ENCODE measurements at regions not wholly inside any gene's neighbourhood (a gene's known extent, or its start where the extent isn't known, plus 50 kb on each side); places are given as distances from the start of the nearest gene placed in this dataset.

DNA sequence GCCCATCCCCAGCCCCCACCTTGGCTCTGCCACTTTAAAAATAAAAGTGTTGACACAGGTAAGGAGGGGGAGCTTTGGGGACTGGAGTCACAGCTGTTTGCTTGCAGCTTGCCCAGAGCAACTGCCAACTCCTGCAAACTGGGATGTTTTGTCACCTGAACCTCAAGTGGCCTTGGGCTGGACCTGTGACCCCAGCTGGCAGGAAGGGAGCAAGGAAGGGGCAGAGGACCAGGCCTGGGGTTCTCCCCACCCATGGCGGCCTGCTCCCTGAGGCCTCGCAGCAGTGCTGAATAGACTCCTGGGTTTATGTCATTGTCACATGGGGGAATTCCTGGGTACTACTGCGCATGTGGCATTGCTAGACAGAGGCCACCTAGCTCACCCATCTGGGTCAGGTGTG lies 246.9 kb upstream of the TLE3 start:
- no peaks in the 10 kb centered on the region for H3K4me1 ChIP-seq
- H3K9me3 ChIP-seq (ENCODE audit: control insufficient read depth, low read length): no peaks in the 10 kb centered on the region
- no peaks in the 10 kb centered on the region for H3K79me2 ChIP-seq
- H3K9ac ChIP-seq: no peak overlapping the region
- TF ChIP-seq CTCF (IDR thresholded peaks at IDR 0.05): no peak
- no peaks in the 10 kb centered on the region for H3K27me3 ChIP-seq (ENCODE audit: control insufficient read depth, insufficient read depth, low read length)
- no peak overlapping the region for H3K27ac ChIP-seq
- no peak overlapping the region for H3K4me3 ChIP-seq (ENCODE audit: low read depth, low read length)
- no peaks in the 10 kb centered on the region for H3K36me3 ChIP-seq (ENCODE audit: control insufficient read depth, insufficient read depth, low read length)
- H2AFZ ChIP-seq: no peak overlapping the region
- H3K4me2 ChIP-seq (ENCODE audit: low read length): no peak overlapping the region

DNA sequence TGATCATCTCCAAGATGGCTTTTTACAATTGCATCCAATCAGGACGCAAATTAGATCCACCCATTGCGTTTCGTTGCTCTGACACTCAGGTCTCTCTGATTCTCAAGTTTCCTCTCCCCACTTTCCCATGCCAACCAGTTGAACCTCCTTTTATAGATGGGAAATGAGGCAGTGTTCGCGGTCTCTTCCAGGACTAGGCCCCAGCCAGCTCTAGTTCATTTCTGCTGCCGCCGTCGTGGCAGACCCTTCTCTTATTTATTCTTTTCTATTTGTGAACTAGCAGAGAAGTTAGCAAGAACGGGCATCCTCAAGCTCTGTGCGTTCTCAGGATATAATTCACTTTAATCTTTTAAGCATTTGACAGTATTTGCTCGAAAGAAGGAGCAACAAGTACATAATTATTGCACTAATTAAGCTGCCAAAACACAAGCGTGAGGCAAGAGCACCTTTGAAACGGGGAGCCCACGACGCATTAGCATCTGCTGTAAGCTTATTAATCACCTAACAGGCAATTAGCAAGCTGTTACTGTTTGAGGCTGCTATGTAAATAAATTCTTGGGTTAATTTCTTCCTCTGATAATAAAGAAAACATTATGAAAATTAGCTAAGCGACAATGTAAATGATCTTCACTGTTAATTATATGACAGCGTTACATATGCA lies 246.4 kb upstream of the TLE3 start:
- no peak for TF ChIP-seq CTCF (IDR thresholded peaks at IDR 0.05)
- Histone ChIP-seq H3K27ac (no peak overlapping the region), H3K9me3 (ENCODE audit: control insufficient read depth, low read length) (no peaks in the 10 kb centered on the region), H2AFZ (no peak overlapping the region), H3K36me3 (ENCODE audit: control insufficient read depth, insufficient read depth, low read length) (no peaks in the 10 kb centered on the region), H3K4me2 (ENCODE audit: low read length) (no peak overlapping the region), H3K9ac (no peak overlapping the region), H3K27me3 (ENCODE audit: control insufficient read depth, insufficient read depth, low read length) (no peaks in the 10 kb centered on the region), H3K4me3 (ENCODE audit: low read depth, low read length) (no peak overlapping the region), H3K4me1 (no peaks in the 10 kb centered on the region), H3K79me2 (no peaks in the 10 kb centered on the region)

DNA sequence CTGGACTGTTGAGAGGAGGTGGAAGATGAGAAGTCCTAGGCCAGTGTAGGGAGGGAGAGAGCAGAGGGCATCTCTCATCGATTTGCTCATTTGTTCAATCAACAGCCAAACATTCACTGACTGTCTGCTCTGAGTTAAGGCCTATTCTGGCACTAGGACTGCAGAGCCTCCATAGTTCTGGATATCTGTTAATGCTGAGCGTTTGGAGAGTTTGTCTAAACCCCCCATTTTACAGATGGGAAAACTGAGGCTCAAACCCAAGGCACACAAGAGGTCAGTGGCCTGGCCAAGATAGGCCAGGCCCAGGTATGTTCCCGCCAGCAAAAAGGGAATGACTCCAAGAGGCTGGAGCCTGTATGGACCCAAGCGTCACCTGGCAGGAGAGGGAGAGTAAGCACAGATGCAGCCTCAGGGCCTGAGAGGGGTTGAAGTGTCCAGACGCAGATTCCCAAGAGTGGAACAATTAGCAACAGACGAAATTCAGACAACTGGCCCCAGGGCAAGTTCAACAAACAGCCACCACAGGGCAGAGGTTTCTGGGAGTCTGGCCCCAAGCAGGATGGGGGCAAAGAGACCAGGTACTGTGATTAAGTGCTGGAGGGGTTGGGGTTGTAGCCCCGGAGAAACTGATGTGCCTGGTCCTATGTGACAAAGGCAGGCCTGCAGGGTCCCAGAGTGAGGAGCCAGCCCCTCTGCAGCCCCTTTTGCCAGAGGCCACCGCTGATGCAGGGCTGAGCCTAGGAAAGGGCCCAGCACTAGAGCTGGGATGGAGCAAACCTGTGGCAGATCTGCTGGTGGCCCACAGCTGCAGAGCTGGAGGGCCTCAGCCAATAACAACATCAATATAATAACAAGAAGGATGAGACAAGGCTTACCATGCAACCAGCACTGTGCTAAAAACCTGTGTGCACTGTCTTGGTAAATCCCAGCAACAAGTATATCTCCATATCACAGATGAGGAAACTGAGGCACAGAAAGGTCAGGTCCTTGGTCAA lies 245.1 kb upstream of the TLE3 start:
- Histone ChIP-seq H2AFZ (no peak overlapping the region), H3K79me2 (no peaks in the 10 kb centered on the region), H3K27me3 (ENCODE audit: control insufficient read depth, insufficient read depth, low read length) (no peaks in the 10 kb centered on the region), H3K9ac (no peak overlapping the region), H3K9me3 (ENCODE audit: control insufficient read depth, low read length) (no peaks in the 10 kb centered on the region), H3K4me1 (no peaks in the 10 kb centered on the region), H3K36me3 (ENCODE audit: control insufficient read depth, insufficient read depth, low read length) (no peaks in the 10 kb centered on the region), H3K27ac (no peak overlapping the region), H3K4me3 (ENCODE audit: low read depth, low read length) (no peak overlapping the region), H3K4me2 (ENCODE audit: low read length) (no peak overlapping the region)
- no peak for TF ChIP-seq CTCF (IDR thresholded peaks at IDR 0.05)

DNA sequence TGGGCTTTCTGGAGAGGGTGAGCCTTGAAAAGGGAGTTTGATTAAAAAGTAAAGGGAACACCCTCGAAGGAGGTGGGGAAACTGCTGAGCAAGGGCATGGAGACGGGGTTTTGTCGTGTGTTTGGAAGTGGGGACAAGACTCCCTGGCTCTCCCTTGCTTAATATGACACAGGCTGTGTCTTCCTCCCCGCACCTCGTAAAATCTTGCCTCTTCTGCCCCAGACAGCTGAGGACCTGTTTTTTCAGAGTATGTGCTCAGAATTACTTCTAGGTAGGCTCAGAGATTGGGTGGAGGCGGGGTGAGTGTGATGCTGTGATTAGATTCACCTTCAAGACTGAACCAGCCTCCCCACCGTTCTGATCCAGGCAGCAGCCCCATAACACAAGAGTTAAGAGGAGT lies 244.4 kb upstream of the TLE3 start:
- H3K36me3 ChIP-seq (ENCODE audit: control insufficient read depth, insufficient read depth, low read length): no peaks in the 10 kb centered on the region
- no peak overlapping the region for H3K27ac ChIP-seq
- no peak for TF ChIP-seq CTCF (IDR thresholded peaks at IDR 0.05)
- no peaks in the 10 kb centered on the region for H3K27me3 ChIP-seq (ENCODE audit: control insufficient read depth, insufficient read depth, low read length)
- no peaks in the 10 kb centered on the region for H3K9me3 ChIP-seq (ENCODE audit: control insufficient read depth, low read length)
- no peak overlapping the region for H3K4me2 ChIP-seq (ENCODE audit: low read length)
- no peak overlapping the region for H3K9ac ChIP-seq
- no peak overlapping the region for H2AFZ ChIP-seq
- no peak overlapping the region for H3K4me3 ChIP-seq (ENCODE audit: low read depth, low read length)
- H3K79me2 ChIP-seq: no peaks in the 10 kb centered on the region
- no peaks in the 10 kb centered on the region for H3K4me1 ChIP-seq

All from parathyroid adenoma (tissue), 2 donors.